CD4-positive, alpha-beta T cell treated with Interleukin-2 at 100 ng/mL for 4 hours (primary cell): ENCODE measurements at regions not wholly inside any gene's neighbourhood (a gene's known extent, or its start where the extent isn't known, plus 50 kb on each side); places are given as distances from the start of the nearest gene placed in this dataset.

Source experiments
- DNase-seq: peaks from one replicate; pipeline ENCODE4 v3.0.0-alpha.2; 2020; ENCODE audit warnings: low spot score

DNA sequence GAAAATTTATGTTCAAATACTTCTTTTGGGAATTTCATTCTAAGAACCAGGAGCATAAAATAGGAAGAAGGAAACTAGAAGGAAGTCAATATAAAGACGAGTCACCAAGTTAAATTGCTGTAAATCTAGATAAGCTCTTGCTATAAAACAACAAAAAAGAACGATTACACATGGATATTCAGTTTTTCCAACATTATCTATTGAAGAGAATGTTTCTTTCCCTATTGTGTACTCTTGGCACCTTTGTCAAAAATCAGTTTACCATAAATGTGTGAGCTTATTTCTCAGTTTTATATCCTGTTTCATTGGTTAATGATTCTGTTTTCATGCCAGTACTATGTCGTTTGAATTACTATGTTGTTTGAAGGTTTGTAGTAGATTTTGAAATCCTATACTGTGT, 536.3 kb upstream of the MKI67 start:
- DNase-seq: no peak

DNA sequence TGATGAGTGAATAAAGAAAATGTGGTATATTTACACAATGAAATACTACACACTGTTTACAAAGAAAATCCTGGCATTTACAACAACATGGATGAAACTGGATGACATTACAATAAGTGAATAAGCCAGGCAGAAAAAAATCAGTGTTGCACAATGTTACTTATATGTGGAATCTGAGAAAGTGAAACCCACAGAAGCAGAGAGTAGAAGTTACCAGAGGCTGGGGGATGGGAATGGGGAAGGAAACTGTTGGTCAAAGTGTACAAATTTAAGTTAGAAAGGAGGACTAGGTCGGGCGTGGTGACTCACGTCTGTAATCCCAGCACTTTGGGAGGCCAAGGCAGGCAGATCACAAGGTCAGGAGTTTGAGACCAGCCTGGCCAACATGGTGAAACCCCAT, 538.5 kb upstream of the MKI67 start:
- DNase-seq: no peak

DNA sequence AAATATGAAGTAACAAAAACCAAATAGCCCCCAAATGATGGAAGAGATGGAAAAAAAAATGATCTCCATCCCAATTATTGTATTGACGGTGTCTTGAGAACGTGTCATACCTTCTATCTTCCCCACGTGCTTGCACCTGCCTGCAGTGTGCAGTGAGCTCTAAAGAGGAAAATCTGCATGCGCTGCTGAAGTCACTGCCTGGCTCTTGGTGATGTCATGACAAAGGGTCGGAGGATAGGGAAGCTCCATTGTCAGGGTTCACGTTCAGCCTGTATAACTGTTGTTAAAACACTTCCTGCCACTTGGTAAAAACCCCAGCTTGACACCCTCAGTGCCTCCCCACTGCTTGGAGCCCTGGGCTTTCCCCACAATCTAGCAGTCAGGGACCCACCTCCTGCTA, 549.2 kb upstream of the MKI67 start:
- no peak for DNase-seq

DNA sequence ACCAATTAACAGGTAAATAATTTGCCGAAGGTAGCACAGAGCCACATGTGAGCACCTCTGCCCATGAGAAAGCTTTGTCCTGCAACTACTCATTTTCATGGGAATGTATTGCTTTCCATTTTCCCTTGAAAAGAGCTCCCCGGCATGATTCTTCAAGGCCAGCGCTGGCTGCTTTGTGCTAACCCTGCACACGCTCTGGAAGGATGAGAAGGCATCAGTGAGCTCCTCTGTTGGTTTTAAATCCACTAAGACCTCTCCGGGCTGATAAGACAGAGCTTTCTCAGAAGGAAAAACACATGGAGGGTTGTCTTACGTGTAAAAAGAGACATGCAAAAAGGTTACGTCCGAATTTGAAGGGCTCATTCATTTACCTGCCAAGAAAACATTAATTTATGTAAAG, 553.9 kb upstream of the MKI67 start:
- DNase-seq: no peak

DNA sequence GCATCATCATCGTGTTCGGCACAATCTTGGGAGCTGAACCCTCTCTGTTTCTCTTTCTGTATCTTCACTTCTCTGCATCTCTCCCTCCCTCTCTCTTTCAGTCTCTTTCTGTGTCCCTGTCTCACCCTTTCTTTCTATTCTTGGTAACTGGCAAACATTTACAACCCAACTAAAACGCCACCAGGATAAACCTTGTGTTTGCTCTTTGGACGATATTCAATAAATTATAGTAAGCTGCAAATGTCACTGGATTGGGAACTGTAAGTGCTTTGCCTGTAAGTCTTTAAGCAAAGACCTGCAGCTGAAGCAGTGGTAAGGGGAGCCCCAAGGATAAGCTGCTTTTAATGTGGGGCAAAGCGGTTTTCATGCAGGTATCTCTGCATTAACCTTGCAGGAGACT, 558.0 kb upstream of the MKI67 start:
- DNase-seq: no peak

DNA sequence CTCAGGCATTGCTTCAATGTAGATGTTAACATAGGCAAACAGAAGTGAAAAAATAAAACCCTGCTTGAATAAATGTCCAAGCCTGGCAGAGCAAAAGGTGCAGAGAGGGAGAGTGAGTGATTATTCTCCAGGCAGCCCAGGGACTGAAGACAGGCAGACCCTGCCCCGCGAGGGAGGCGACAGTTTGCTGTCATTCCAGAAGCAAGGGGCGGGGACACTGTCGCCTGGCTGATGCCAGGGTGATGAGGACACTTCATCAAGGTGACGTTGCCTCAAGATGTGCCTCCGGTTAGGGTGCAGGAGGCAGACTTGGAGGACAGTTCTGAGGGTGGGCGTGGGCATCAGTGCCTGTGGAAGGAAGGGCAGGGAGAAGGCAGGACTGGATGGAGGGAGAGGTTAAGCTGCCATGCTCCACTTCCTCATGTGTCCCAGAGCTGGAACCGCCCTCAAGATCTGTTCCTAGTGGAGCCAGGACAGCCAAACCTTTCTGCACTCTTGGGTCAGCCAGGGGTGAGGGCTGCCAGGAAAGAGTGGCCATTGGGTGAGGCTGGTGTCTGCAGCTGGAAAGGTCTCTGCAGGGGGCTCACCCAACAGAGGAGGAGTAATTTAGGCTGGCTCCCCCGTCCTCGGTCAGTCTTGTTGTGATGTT, 560.5 kb upstream of the MKI67 start:
- no peak for DNase-seq

DNA sequence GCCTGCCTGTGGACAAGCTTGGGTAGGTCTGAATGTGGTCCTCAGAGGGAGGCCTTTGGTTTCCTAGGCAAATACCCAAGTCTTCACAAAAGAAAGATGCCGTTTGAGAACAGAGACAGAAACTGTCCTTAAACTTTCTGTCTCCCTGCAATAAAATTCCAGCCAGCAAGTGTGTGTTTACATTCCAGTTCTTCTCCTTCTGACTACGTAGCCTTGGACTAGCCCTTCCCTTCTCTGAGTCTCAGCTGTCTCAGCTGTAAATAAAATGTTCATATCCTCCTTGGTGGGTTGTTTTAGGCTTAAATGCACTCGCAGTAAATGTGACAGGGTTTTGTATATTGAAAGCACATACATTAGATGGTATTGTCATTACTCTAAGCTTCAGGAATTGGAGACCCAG, 561.2 kb upstream of the MKI67 start:
- DNase-seq: no peak

DNA sequence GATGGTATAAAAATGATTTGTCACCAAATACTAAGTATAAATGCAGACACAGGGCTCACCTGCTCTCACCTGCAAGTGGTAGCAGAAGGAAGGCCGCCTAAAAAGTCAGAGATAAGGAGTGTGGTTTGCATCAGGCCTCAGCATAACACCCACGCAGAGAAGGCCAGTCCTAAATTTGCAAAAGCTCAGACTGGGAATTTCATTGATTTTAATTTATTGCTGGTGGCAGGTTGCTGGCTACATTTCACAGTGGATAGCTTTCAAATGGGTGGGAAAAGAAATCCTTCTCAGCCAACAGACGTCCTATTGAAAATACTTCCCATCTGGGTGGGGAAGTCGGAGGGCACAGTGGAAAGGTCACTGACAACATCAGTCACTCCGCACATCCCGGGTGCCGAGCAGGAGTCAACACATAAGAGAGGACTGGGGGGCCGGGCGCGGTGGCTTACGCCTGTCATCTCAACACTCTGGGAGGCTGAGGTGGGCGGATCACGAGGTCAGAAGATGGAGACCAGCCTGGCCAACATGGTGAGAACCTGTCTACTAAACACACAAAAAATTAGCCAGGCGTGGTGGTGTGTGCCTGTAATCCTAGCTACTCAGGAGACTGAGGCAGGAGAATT, 561.8 kb upstream of the MKI67 start:
- DNase-seq: no peak

DNA sequence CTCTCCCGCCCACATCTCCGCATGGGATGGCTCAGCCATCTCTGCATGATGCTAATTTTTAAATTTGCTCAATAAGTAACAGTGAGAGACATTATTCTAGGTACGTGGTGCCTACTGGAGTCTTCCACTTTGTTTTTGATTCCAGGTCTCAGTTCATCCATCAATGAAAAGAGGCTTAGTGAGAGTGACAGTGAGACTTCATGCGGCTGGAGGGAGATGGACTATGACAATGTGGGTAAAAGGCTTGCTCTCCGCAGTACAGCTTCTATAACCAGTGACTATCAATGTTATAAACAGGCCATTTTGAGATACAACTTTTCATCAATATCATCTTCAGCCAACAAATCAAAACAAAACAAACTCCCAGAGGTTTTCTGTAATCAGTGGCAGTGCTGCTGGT, 563.4 kb upstream of the MKI67 start:
- DNase-seq: no peak

DNA sequence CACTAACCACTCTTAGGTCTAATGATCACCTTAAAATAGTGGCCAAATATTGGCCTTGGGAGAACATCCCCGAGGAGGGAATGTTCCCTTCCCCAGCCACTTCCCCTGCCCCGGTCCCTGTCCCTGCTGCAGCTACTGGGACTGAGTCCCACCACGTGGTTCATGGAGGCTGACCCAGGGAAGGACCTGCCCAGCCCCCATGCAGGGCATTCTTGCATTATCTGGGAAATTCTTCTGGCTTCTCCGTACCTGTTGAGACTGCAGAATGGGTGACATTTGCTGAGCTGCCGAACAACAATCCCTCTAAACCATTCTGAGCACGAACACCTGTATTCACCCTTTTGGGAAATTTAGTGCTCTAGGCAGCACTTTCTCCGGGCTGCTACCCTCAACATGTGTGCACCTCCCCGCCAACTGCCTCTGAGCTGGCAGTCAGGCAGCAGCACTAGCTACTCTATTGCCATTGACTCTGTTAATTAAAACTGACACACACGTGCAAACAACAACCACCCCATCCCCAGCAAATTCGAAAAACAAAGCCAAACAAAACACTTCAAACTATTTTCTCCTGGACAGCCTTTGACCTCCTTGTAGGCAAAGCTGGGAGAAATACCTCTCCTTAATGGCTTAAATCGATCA, 567.4 kb upstream of the MKI67 start:
- no peak for DNase-seq

DNA sequence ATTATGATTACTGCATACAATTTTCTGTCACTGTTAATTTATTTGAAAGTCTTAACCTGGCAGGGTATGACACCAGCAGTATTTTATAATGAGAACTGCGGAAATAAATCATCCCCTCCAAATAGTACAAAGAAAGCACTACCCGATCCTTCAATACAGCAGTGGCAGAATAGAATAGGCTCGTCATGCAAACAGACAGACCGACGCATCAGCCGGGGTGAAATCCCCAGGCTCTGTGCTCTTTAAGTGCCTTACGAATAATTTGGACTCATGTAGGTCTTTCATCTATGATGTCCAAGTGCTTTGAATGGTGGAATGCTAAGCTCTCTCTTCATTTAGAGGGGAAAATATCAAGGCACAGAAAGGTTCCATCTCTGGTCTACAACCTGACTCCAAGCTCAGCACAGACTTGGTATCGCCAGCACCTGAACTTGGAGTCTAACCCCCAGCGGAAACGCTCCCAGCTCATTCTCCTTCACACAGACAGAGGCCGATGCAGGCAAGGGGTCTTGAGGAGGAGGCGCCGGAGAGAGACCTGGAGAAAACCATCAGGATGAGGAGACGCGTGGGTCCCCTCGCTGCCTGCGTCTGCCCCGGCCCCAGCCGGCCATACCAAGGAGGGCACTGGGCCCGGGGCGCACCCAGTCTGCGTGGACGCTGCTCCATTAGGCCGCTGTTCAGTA, 568.1 kb upstream of the MKI67 start:
- DNase-seq: no peak

DNA sequence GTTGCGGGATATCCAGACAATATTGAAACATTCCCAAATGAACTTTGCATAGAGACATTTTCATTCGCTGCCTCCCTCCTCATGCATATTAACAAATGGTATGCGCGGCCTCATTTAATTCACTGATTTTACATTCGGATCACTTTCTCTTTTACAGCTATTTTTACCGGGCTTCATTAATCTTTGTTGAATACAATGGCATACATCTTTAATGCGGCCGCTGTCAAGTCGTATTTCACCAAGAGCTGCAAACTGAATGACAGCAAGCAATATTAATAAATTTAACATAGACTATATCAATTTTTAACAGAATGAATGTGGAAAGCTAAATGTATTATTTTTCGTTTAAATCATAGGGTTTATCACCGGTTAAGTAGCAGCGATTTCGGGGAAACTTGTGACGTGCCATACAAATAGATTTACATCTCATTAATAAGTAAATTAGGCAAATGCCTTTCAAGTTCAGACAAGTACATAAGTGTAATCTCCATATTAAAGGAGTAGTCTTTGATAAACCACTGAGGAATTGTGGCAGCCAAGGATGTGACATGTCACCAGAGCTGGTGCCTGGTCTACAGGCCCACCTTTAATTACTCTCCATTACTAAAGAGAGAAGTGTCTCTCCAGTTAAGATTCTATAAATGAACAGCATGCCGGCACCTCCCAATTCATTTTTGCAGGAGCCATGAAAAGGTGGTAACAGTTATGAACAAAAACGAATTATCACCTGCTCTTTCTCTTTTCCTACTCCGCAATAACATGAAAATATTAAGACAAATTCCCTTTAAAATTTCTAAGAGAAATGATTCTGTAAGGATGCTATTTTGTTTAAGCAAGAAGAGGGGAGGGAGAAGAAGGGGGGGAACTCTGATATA, 568.9 kb upstream of the MKI67 start:
- no peak for DNase-seq

DNA sequence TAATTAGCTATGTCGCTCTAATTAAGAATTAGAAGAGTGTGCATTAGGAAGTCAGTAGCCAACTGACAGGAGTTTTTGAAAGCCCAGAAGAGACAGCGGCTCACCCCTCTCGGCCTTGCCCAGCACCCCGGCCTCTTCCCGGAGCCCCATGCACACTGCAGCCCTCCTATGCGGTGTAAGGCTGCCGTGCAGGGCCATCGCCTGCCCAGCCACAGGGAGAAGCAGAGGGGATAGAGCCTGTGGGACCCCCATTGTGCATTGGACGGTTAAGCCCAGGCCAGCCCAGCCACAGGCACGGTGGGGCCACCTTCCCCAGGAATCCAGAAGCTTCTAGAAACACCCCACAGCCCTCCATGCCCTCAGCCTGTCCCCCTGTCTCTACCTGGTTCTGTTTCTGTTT, 569.7 kb upstream of the MKI67 start:
- DNase-seq: no peak

DNA sequence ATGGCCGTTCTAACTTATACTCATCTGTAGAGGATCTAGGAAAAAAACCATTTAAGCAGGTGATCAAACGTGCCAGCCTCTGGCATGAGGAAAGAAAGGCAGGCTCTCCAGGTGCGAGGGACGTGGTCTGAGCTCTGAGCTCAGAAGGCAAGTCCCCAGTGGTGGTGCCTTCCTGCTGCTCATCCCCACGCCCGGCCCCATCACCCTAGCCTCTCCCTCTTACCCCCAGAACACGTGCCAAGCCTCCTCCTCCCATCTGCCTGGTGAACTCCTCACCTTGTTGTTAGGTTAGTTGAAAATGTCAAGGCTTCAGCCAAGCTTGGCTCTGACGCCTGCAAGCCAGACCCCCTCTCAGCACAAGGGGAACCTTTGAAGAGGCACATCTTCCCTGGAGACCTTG, 571.2 kb upstream of the MKI67 start:
- DNase-seq: no peak

DNA sequence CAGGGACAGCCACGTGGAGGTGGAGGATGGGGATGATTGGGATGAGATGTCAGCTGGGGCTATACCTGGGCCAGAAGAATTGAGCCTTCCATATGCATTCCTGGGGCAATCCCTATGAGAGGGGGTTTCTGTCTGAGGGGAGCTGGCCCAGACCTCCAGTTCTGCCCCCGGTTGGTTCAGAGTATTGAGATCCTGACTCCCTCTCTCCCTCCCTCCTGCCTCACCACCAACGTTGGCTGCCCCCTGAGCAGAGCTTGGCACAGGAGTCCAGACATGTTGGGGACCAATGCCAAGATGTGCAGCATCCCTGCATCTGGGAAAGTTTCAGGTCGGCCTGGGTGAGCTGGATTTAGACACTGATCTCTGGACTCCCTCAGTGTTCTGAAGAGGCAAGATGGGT, 575.2 kb upstream of the MKI67 start:
- no peak for DNase-seq

DNA sequence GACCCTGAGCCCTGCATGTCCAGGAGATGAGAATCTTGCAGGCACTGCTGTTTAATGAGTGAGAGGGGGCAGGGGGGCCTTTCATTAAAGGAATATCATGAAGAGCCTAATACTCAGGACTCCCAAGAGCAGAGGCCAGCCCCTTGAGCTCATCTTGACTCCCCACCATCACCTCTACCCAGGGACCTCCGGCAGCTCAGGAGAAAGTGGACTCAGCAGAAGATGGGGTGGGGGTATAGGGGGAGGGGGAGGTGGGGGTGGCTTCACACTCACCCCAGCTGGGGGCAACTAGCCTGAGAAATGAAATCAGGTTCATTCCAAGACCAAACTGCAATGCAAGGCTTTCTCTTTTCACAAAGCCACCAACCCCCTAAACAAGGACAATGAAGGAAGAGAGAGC, 575.6 kb upstream of the MKI67 start:
- DNase-seq: no peak

DNA sequence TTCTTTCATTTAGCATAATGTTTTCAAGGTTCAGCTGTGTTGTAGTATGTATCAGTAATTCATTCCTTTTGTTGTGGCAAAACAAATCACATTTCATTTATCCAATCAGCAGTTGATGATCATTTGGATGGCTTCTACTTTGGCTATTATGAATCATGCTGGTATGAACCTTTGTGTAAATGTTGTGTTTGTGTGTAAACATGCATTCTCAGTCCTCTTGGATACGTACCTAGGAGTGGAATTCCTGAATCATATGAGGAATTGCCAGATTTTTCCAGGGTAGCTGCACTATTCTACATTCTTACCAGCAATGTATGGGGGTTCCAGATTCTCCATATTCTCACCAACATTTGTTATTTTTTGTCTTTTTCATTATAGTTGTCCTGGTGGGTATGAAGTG, 578.5 kb upstream of the MKI67 start:
- DNase-seq: no peak

DNA sequence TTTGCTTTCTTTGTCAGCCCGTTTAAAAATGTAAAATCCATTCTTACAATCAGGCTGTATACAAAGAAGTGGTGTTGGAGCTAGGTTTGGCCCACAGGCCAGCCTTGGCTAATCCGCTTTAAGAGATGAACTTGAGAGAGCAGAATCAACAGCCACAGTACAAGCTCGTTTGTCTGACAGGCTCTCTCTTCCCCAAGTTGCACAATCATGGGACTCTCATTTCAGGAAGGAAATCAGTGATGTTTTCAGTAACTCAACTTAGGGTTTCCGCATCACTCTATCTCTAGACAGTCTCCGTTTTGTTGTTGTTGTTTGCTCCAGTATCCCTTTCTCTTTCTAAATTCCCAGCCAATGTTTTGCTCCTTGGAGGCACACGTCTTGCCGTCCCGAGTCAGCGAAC, 582.0 kb upstream of the MKI67 start:
- DNase-seq: no peak

DNA sequence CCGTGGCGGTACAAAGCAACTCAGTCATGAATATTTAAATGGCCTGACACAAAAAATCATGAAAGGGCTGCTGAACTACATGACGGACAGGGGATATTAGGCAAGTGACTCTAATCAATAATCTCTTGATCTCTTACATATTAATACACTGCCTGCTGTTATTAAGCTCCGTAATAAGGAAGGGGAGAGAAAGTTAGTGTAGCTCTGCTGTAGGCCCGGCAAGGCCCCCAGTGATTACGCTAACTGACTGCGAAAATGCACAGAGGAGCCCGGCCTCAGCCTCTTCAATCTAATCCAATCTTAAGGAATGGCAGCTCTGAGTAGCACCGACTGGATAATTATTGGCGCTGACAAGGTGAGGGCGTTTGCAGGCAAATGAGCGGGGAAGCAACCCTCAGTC, 583.5 kb upstream of the MKI67 start:
- DNase-seq: no peak

DNA sequence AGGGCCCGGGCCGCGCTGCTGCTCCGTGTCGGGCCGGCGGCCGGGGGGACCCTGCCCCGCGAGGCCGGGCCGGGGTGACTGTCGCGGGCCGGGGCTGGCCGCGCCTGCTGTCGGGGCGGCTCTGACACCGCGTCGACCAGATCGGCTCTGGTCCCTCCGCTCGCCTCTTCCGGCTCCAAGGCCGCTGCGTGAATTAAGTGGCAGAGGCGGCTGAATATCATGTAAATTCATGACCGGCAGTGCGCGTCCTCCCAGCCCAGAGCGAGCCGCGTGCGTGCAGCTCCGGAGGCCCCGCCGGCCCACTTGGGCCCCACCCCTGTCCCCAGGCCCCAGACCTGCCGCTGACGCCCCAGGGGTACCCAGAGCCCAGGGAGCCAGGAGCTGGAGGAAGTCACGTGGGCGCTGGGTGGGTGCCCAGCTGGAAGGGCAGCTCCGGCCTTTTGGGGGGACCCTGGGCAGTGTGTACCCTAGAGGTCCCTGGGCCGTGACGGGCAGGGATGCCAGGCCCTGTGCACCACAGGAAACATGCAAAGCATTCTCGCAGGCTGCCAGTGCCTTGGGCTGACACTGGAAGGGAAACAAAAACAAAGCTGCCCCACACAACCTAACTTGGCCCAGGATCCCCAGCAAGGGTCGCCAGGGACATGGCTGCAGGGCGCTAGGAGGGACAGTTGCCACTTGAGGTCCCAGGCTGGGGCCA, 584.0 kb upstream of the MKI67 start:
- DNase-seq: no peak

DNA sequence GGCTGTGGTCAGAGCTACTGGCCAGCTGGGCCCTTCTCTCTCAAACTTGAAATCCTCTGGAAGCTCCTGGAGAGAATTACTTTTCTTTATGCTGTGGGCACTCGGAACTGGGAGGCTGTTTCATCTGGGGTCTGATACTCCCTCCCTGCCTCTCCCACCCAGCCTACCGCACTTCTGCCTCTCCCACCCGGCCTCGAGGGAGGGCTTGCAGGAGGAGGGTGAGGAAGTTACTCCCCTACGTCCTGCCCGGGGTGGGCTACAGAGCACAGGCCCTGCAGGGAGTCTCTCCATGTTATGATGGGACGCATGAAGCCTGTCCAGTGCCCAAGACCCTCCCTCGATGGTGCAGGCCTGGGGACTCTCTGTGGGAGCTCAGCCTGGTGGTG, 584.6 kb upstream of the MKI67 start:
- no peak for DNase-seq

DNA sequence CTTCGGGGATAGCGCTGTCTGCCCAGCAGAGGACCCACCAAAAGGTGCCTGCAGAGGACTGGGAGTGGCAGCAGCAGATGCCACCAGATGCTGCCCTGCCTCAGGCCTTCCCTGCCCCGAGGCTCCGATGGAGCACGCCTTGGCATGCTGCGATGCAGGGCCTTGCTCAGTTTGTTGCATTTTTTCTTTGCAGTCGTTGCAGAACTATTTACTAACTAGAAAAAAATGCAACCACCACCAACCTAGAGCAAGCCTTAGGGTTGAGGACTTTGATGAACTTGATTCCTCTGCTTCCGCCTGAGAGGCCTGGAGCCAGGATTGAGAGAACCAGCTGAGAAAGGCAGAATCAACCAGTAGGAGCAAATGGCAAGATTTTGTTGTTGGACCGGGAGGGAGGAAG, 585.6 kb upstream of the MKI67 start:
- no peak for DNase-seq
